GM12878 (cell line): ENCODE measurements at regions not wholly inside any gene's neighbourhood (a gene's known extent, or its start where the extent isn't known, plus 50 kb on each side); places are given as distances from the start of the nearest gene placed in this dataset.

Experiments
- ATAC-seq: fragments of 200-7000 bp; cut with Tn5 transposase; 3 replicates; pipeline ENCODE4 v1.9.1; 2020; ENCODE audit warnings: mild to moderate bottlenecking, moderate library complexity
- BruUV-seq: library from RNA; stranded (reverse); fragments of 400-500 nt; replicated peaks from 2 replicates; lab custom pipeline; 2021; lab: Mats Ljungman, UMichigan
- CTCF ChIA-PET: fragments of 300-600 bp; sonication (Branson Sonifier 250); formaldehyde crosslinking; extraction: SDS; loops from one replicate; lab custom pipeline; 2021; ENCODE audit warnings: inconsistent platforms; lab: Yijun Ruan, JAX
- POLR2A ChIA-PET: fragments of 350-600 bp; formaldehyde crosslinking; extraction: SDS; loops from one replicate; lab custom pipeline; 2021; ENCODE audit warnings: inconsistent platforms; lab: Charles Lee
- RAD21 ChIA-PET: fragments of 300-600 bp; sonication (Branson Sonifier 250); formaldehyde crosslinking; loops from one replicate; lab custom pipeline; 2023; ENCODE audit warnings: antibody characterized with exemption; ENCODE audit not compliant: unreplicated experiment; lab: Charles Lee
- SMC1A ChIA-PET: fragments of 300-600 bp; sonication (Branson Sonifier 250); formaldehyde crosslinking; loops from one replicate; lab custom pipeline; 2023; ENCODE audit not compliant: unreplicated experiment, uncharacterized antibody; lab: Charles Lee
- DNase-seq: peaks from one replicate; pipeline ENCODE4 v3.0.0-alpha.2; 2011; ENCODE audit warnings: low read depth, low spot score
- FAIRE-seq: peaks from 3 replicates; lab custom pipeline; 2011; peaks lifted over from hg19 to GRCh38; lab: Jason Lieb, UNC
- H2AFZ ChIP-seq: 2 replicates; pipeline ENCODE4 v1.6.0; 2011; ENCODE audit warnings: low read depth, low read length, control low read depth; ENCODE audit not compliant: control insufficient read depth
- H3K27ac ChIP-seq: 2 replicates; pipeline ENCODE4 v1.5.1; 2011; ENCODE audit warnings: control low read depth; ENCODE audit not compliant: control insufficient read depth, insufficient read depth
- H3K27me3 ChIP-seq, 2 experiments: replicated peaks in 1 of 2; 2 replicates each; pipeline versions ENCODE4 v1.6.0 to v1.6.1; 2011; ENCODE audit warnings: low read length in 1 of 2; ENCODE audit not compliant: control insufficient read depth in 2 of 2, insufficient read depth in 2 of 2
- H3K36me3 ChIP-seq, 2 experiments: 2 replicates each; pipeline ENCODE4 v1.5.1; 2011; ENCODE audit warnings: low read length in 1 of 2; ENCODE audit not compliant: control insufficient read depth in 2 of 2, insufficient read depth in 2 of 2
- H3K4me1 ChIP-seq: 2 replicates; pipeline ENCODE4 v1.6.1; 2011; ENCODE audit warnings: mild to moderate bottlenecking, low read length, moderate library complexity, mixed read lengths; ENCODE audit not compliant: control insufficient read depth, insufficient read depth
- H3K4me2 ChIP-seq: 2 replicates; pipeline ENCODE4 v1.6.0; 2011; ENCODE audit warnings: control low read depth; ENCODE audit not compliant: control insufficient read depth, insufficient read depth
- H3K4me3 ChIP-seq: fragments of 200-600 bp; sonication (generic); 2 replicates; pipeline ENCODE4 v1.5.1; 2016
- H3K79me2 ChIP-seq: 2 replicates; pipeline ENCODE4 v1.6.0; 2011; ENCODE audit warnings: low read length; ENCODE audit not compliant: control insufficient read depth, insufficient read depth
- H3K9ac ChIP-seq: 2 replicates; pipeline ENCODE4 v1.8.0; 2011; ENCODE audit warnings: low read length, control low read depth, mixed read lengths; ENCODE audit not compliant: control insufficient read depth, insufficient read depth
- H3K9me3 ChIP-seq: replicated peaks from 3 replicates; pipeline ENCODE4 v1.5.1; 2011; ENCODE audit warnings: mild to moderate bottlenecking, low read length; ENCODE audit not compliant: control insufficient read depth, insufficient read depth
- H4K20me1 ChIP-seq: 2 replicates; pipeline ENCODE4 v1.6.0; 2011; ENCODE audit not compliant: control insufficient read depth, insufficient read depth
- ATF7 ChIP-seq: fragments of 450-650 bp; IDR thresholded peaks from 2 replicates; pipeline ENCODE4 v1.6.1; 2016; ENCODE audit warnings: low read depth, mild to moderate bottlenecking
- CHD1 ChIP-seq: IDR thresholded peaks from 2 replicates; pipeline ENCODE4 v1.6.1; 2012; ENCODE audit warnings: low read depth, low read length, improper control_type of control experiment
- EZH2 ChIP-seq: IDR thresholded peaks from 2 replicates; pipeline ENCODE4 v1.6.1; 2012; ENCODE audit warnings: low read depth, mild to moderate bottlenecking, control low read depth, inconsistent platforms, low read length, borderline replicate concordance; ENCODE audit not compliant: control insufficient read depth
- NRF1 ChIP-seq: conservative IDR thresholded peaks from 2 replicates; pipeline ENCODE4 v1.6.1; 2011; ENCODE audit warnings: mild to moderate bottlenecking, low read depth, low read length, improper control_type of control experiment
- POLR2A ChIP-seq: IDR thresholded peaks from 2 replicates; pipeline ENCODE4 v1.6.1; 2011; ENCODE audit warnings: low read depth, mild to moderate bottlenecking, low read length
- WGBS: methylation state at CpG from one replicate; pipeline ENCODE4 v1.1.6; 2016; ENCODE audit warnings: low lambda C conversion rate; ENCODE audit not compliant: insufficient replicate concordance, insufficient coverage; ENCODE audit errors: missing lambda C conversion rate; 5-methylcytosine and 5-hydroxymethylcytosine counted together
- in situ Hi-C: fragments of 300-500 bp; cut with MboI; formaldehyde crosslinking; loops from 9 replicates; pipeline ENCODE4 v1.14.3; 2018; ENCODE audit warnings: mixed read lengths
- intact Hi-C: fragments of 100-400 bp; cut with micrococcal nuclease; formaldehyde crosslinking; loops from one replicate; pipeline ENCODE4 v1.14.2; 2022; ENCODE audit not compliant: unreplicated experiment
- TF ChIP-seq, protein P1 (sequence below): fragments of 450-650 bp; formaldehyde crosslinking; IDR thresholded peaks from 2 replicates; pipeline ENCODE4 v1.4.0; 2022; ENCODE audit warnings: mild to moderate bottlenecking, moderate library complexity

DNA sequence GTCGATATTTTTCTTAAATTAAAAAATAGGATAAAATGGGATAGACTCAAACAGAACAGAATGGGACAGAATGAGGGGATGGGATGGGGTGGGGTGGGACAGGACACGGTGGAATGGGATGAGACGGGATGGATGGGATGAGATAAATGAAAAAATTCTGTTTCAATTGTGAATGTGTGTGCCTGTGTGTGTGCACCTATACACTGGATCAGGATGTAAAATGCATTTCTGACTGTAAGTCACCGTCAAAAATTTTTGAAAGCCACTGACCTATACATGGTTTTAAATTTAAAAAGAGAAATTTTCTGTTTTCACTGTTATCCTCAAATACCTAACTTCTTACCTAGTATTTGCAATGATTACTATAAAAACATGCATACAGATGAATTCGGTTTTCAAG, 108.7 kb upstream of the UBE2E2 start (continued):
- TF ChIP-seq, protein P1, sequence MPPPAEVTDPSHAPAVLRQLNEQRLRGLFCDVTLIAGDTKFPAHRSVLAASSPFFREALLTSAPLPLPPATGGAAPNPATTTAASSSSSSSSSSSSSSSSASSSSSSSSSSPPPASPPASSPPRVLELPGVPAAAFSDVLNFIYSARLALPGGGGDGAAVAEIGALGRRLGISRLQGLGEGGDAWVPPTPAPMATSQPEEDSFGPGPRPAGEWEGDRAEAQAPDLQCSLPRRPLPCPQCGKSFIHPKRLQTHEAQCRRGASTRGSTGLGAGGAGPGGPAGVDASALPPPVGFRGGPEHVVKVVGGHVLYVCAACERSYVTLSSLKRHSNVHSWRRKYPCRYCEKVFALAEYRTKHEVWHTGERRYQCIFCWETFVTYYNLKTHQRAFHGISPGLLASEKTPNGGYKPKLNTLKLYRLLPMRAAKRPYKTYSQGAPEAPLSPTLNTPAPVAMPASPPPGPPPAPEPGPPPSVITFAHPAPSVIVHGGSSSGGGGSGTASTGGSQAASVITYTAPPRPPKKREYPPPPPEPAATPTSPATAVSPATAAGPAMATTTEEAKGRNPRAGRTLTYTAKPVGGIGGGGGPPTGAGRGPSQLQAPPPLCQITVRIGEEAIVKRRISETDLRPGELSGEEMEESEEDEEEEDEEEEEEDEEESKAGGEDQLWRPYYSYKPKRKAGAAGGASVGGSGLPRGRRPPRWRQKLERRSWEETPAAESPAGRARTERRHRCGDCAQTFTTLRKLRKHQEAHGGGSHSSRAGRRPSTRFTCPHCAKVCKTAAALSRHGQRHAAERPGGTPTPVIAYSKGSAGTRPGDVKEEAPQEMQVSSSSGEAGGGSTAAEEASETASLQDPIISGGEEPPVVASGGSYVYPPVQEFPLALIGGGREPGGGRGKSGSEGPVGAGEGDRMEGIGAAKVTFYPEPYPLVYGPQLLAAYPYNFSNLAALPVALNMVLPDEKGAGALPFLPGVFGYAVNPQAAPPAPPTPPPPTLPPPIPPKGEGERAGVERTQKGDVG = no peak
- no peak for TF ChIP-seq POLR2A
- no peak for TF ChIP-seq EZH2
- TF ChIP-seq ATF7 = no peak
- TF ChIP-seq CHD1 = no peak

DNA sequence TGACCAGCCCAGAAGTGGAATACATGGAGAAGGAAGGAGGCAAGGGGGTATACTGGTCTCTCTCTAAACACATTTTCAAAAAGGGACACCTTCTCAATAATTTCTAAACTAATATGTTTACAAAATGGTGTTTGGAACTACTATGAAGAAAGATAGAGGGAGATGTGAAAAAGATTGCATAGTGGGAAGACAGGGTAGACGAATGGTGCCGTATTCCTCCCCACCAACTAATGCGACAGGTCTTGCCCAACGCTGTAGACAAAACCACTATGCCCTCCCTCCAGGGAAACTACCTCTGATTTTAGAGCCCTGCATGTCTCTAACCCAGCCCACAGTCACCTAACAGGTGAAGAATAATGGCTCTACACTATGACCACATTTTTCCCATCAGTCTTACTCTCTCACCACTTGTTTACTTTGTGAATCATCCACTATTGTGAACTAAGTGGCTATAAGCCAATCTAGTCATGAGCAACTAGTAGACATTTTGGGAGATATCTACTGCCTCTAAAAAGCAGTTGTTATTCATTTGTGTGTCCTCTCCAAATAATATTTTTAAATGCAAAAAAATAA, 108.2 kb upstream of the UBE2E2 start:
- no peaks in the 10 kb centered on the region for H3K9me3 ChIP-seq
- ATAC-seq = no peak
- H3K79me2 ChIP-seq = no peaks in the 10 kb centered on the region
- no peak overlapping the region for H3K9ac ChIP-seq
- FAIRE-seq = no peak
- no peaks in the 10 kb centered on the region for H3K36me3 ChIP-seq
- POLR2A ChIA-PET = no interaction called here
- no peaks in the 10 kb centered on the region for H4K20me1 ChIP-seq
- 66% methylated on average over 4 of the region's 4 CpGs for WGBS
- DNase-seq = no peak
- SMC1A ChIA-PET = no interaction called here
- RAD21 ChIA-PET = no interaction called here
- intact Hi-C loops (no loop called here), in situ Hi-C loops (no loop called here)
- H3K4me2 ChIP-seq = no peak overlapping the region
- H2AFZ ChIP-seq = no peak overlapping the region
- H3K27me3 ChIP-seq = no peaks in the 10 kb centered on the region
- no TSS peak for BruUV-seq
- H3K4me3 ChIP-seq = no peak overlapping the region
- no peaks in the 10 kb centered on the region for H3K4me1 ChIP-seq
- H3K27ac ChIP-seq = no peak overlapping the region
- CTCF ChIA-PET = no interaction called here
- no peak for TF ChIP-seq NRF1
